ENCODE measurements at regions not wholly inside any gene's neighbourhood (a gene's known extent, or its start where the extent isn't known, plus 50 kb on each side); places are given as distances from the start of the nearest gene placed in this dataset.

GRCh38 chr13:58266271-58266670 lies 634.7 kb downstream of the PCDH17 start:
- TF ChIP-seq CTCF (conservative IDR thresholded peaks at IDR 0.05; ENCODE audit: low read depth, low read length), result no peak
- TF ChIP-seq EZH2 (IDR thresholded peaks at IDR 0.05; ENCODE audit: borderline replicate concordance, low read depth, low read length, poor library complexity, severe bottlenecking), result no peak

Data from A673 (cell line).